NB4 (cell line): ENCODE measurements at regions not wholly inside any gene's neighbourhood (a gene's known extent, or its start where the extent isn't known, plus 50 kb on each side); places are given as distances from the start of the nearest gene placed in this dataset.

Experiments
- DNase-seq: peaks from one replicate; pipeline ENCODE4 v3.0.0; 2010; ENCODE audit warnings: low read depth
- H3K4me3 ChIP-seq: one replicate; pipeline ENCODE4 v1.5.1; 2011; ENCODE audit warnings: mild to moderate bottlenecking, low read depth, low read length, moderate library complexity
- MAX ChIP-seq: IDR thresholded peaks from 2 replicates; pipeline ENCODE4 v1.6.1; 2011; ENCODE audit warnings: low read depth, low read length
- MYC ChIP-seq: IDR thresholded peaks from 2 replicates; pipeline ENCODE4 v1.6.1; 2011; ENCODE audit warnings: low read depth, low read length
- POLR2A ChIP-seq: IDR thresholded peaks from 2 replicates; pipeline ENCODE4 v1.6.1; 2011; ENCODE audit warnings: mild to moderate bottlenecking; ENCODE audit not compliant: insufficient read length; ENCODE audit errors: extremely low read depth
- TF ChIP-seq, protein P1 (sequence below): IDR thresholded peaks from one replicate; pipeline ENCODE4 v1.5.1; 2012; ENCODE audit warnings: low read depth, low read length

GRCh38 chr6:163741342-163741741 is 326.8 kb downstream of the QKI start:
- no peak overlapping the region for H3K4me3 ChIP-seq
- no peak for DNase-seq
- TF ChIP-seq MYC (no peak), POLR2A (no peak), MAX (no peak)
- TF ChIP-seq, protein P1, sequence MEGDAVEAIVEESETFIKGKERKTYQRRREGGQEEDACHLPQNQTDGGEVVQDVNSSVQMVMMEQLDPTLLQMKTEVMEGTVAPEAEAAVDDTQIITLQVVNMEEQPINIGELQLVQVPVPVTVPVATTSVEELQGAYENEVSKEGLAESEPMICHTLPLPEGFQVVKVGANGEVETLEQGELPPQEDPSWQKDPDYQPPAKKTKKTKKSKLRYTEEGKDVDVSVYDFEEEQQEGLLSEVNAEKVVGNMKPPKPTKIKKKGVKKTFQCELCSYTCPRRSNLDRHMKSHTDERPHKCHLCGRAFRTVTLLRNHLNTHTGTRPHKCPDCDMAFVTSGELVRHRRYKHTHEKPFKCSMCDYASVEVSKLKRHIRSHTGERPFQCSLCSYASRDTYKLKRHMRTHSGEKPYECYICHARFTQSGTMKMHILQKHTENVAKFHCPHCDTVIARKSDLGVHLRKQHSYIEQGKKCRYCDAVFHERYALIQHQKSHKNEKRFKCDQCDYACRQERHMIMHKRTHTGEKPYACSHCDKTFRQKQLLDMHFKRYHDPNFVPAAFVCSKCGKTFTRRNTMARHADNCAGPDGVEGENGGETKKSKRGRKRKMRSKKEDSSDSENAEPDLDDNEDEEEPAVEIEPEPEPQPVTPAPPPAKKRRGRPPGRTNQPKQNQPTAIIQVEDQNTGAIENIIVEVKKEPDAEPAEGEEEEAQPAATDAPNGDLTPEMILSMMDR, result no peak

DNA sequence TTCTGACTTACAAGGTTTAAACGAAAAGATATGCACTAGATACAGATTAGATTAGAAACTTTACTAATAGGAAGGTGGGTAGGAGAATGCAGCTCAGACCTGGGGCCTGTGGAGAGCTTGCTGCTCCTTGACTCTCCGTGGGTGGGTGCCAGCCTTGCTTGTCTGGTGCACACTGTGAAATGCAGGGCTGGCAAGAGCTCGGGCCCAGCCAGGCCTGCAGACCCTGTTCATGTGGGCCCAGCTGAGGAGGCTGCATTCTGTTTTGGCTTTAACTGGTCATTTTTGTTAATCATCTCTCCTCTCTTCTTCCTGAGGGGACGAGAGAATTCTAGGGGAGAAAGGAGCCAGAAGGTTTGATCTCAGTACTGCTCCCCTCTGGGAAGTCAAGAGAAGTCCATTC is 325.4 kb downstream of the QKI start:
- no peak for DNase-seq
- H3K4me3 ChIP-seq, result no peak overlapping the region
- TF ChIP-seq MAX, result no peak
- TF ChIP-seq, protein P1, result no peak
- no peak for TF ChIP-seq POLR2A
- no peak for TF ChIP-seq MYC

- DNase-seq, result no peak
- no peak overlapping the region for H3K4me3 ChIP-seq
Measured at GRCh38 chr6:163739408-163739725, 324.8 kb downstream of the QKI start.

DNA sequence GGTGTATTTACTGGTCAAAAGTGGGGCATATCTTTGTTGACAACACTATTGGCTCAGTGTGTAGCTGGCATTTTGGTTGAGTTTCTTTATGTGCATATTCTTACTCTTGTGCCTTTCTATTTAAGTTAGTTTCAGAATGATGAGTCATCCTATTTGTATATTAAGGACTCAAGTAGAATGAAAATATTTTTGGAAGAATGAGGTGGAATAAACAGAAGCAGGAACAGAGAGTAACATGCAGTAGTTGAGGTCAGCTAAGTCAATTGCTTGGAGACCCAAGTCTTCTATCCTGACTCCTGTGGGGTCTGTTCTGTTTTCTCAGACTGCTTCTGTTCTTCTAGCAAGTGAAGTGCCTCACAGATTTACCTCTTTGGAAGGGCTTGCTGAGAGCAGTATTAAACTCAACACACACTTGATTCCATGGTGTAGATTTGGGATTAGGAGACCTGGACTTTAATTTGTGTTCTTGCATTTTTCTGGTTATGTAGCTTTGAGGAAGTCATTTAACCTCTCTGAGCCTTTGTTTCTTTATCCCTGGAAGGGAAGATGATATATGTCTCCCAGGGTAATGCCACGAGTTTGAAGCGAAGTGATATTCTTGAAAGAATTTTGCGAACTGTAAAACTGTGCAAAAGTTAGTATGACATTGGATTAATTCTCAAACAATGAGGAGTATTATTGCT is 324.3 kb downstream of the QKI start:
- no peak for TF ChIP-seq MYC
- no peak for TF ChIP-seq MAX
- TF ChIP-seq, protein P1, result no peak
- TF ChIP-seq POLR2A, result no peak
- DNase-seq, result no peak
- no peak overlapping the region for H3K4me3 ChIP-seq

More at GRCh38 chr6:163739408-163739725, 324.8 kb downstream of the QKI start:
- TF ChIP-seq POLR2A (no peak), MYC (no peak), MAX (no peak)
- TF ChIP-seq, protein P1, result no peak

- H3K4me3 ChIP-seq, result no peak overlapping the region
- no peak for DNase-seq
- no peak for TF ChIP-seq MYC
- TF ChIP-seq MAX, result no peak
- no peak for TF ChIP-seq POLR2A
- TF ChIP-seq, protein P1, result no peak
Measured at GRCh38 chr6:163738304-163738703, 323.8 kb downstream of the QKI start.

- TF ChIP-seq POLR2A, result no peak
- TF ChIP-seq, protein P1, result no peak
- TF ChIP-seq MYC, result no peak
- TF ChIP-seq MAX, result no peak
- no peak overlapping the region for H3K4me3 ChIP-seq
- DNase-seq, result no peak
Measured at GRCh38 chr6:163735076-163735475, 320.6 kb downstream of the QKI start.
